Osteoblast (primary cell): ENCODE measurements at regions not wholly inside any gene's neighbourhood (a gene's known extent, or its start where the extent isn't known, plus 50 kb on each side); places are given as distances from the start of the nearest gene placed in this dataset.

ENCODE experiments used
- DNase-seq: peaks from one replicate; pipeline ENCODE4 v3.0.0; 2011; ENCODE audit warnings: low spot score, mixed read lengths; ENCODE audit not compliant: insufficient read length; ENCODE audit errors: missing footprints
- H2AFZ ChIP-seq: 2 replicates; pipeline ENCODE4 v1.6.0; 2011; ENCODE audit warnings: mild to moderate bottlenecking, low read length
- H3K27ac ChIP-seq: 2 replicates; pipeline ENCODE4 v1.5.1; 2011; ENCODE audit warnings: mild to moderate bottlenecking, low read depth, low read length, moderate library complexity
- H3K27me3 ChIP-seq: 2 replicates; pipeline ENCODE4 v1.6.0; 2012; ENCODE audit warnings: mild to moderate bottlenecking, control low read depth, inconsistent platforms, low read length, moderate library complexity; ENCODE audit not compliant: insufficient read depth
- H3K36me3 ChIP-seq: 2 replicates; pipeline ENCODE4 v1.5.1; 2011; ENCODE audit warnings: mild to moderate bottlenecking, low read length, control low read depth, moderate library complexity; ENCODE audit not compliant: insufficient read depth
- H3K4me1 ChIP-seq: 2 replicates; pipeline ENCODE4 v1.5.1; 2011; ENCODE audit warnings: mild to moderate bottlenecking, low read length, control low read depth, moderate library complexity; ENCODE audit not compliant: insufficient read depth
- H3K4me2 ChIP-seq: 2 replicates; pipeline ENCODE4 v1.6.0; 2011; ENCODE audit warnings: mild to moderate bottlenecking, low read length; ENCODE audit not compliant: insufficient read depth
- H3K4me3 ChIP-seq: fragments of 200-600 bp; sonication (generic); 3 replicates; pipeline ENCODE4 v1.5.1; 2012; ENCODE audit warnings: mild to moderate bottlenecking, low read length, inconsistent platforms; ENCODE audit not compliant: insufficient read depth
- H3K79me2 ChIP-seq: 2 replicates; pipeline ENCODE4 v1.6.0; 2012; ENCODE audit warnings: mild to moderate bottlenecking, low read length, control low read depth, inconsistent platforms; ENCODE audit not compliant: insufficient read depth
- H3K9me3 ChIP-seq: 2 replicates; pipeline ENCODE4 v1.5.1; 2011; ENCODE audit warnings: low read depth, low read length, control low read depth
- H4K20me1 ChIP-seq: 2 replicates; pipeline ENCODE4 v1.6.0; 2012; ENCODE audit warnings: mild to moderate bottlenecking, low read length, control low read depth; ENCODE audit not compliant: insufficient read depth
- TF ChIP-seq, protein P1 (sequence below): IDR thresholded peaks from 2 replicates; pipeline ENCODE4 v1.5.1; 2011; ENCODE audit warnings: mild to moderate bottlenecking, low read depth, low read length, moderate library complexity; ENCODE audit errors: extremely low read depth

GRCh38 chr1:79588719-79589118 is 582.2 kb upstream of the ADGRL4 start:
- H3K79me2 ChIP-seq, result no peaks in the 10 kb centered on the region
- no peak overlapping the region for H3K4me2 ChIP-seq
- TF ChIP-seq, protein P1, sequence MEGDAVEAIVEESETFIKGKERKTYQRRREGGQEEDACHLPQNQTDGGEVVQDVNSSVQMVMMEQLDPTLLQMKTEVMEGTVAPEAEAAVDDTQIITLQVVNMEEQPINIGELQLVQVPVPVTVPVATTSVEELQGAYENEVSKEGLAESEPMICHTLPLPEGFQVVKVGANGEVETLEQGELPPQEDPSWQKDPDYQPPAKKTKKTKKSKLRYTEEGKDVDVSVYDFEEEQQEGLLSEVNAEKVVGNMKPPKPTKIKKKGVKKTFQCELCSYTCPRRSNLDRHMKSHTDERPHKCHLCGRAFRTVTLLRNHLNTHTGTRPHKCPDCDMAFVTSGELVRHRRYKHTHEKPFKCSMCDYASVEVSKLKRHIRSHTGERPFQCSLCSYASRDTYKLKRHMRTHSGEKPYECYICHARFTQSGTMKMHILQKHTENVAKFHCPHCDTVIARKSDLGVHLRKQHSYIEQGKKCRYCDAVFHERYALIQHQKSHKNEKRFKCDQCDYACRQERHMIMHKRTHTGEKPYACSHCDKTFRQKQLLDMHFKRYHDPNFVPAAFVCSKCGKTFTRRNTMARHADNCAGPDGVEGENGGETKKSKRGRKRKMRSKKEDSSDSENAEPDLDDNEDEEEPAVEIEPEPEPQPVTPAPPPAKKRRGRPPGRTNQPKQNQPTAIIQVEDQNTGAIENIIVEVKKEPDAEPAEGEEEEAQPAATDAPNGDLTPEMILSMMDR, result no peak
- H3K27me3 ChIP-seq, result no peaks in the 10 kb centered on the region
- H4K20me1 ChIP-seq, result no peaks in the 10 kb centered on the region
- H3K36me3 ChIP-seq, result no peaks in the 10 kb centered on the region
- no peaks in the 10 kb centered on the region for H3K9me3 ChIP-seq
- DNase-seq, result no peak
- H3K4me1 ChIP-seq, result no peaks in the 10 kb centered on the region
- H2AFZ ChIP-seq, result no peak overlapping the region
- H3K27ac ChIP-seq, result no peak overlapping the region
- H3K4me3 ChIP-seq, result no peak overlapping the region

GRCh38 chr1:79587229-79587628 is 580.7 kb upstream of the ADGRL4 start:
- H3K4me3 ChIP-seq, result no peak overlapping the region
- H2AFZ ChIP-seq, result no peak overlapping the region
- DNase-seq, result no peak
- no peak overlapping the region for H3K27ac ChIP-seq
- no peak overlapping the region for H3K4me2 ChIP-seq
- H3K36me3 ChIP-seq, result no peaks in the 10 kb centered on the region
- no peaks in the 10 kb centered on the region for H3K4me1 ChIP-seq
- TF ChIP-seq, protein P1, result no peak
- H3K9me3 ChIP-seq, result no peaks in the 10 kb centered on the region
- H3K27me3 ChIP-seq, result no peaks in the 10 kb centered on the region
- H3K79me2 ChIP-seq, result no peaks in the 10 kb centered on the region
- H4K20me1 ChIP-seq, result no peaks in the 10 kb centered on the region

DNA sequence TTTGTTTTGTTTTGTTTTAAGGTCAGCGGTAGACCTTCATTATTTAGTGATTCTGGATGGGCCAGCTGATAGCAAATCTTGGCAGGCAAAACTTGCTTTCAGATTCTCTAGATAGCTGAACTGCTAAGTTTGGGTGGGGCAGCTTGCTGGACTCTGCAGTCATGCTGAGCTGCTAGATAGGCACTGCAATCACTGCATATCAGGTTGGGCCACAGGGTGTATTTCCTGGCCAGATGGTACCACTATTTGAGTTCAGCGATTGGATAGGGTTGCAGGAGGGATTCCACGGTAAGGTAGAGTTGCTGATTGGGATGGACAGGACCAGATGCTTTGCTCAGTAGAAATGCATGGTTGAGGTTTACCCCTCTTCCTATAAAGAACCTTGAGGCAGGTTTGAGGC is 579.3 kb upstream of the ADGRL4 start:
- Histone ChIP-seq H3K4me2 (no peak overlapping the region), H2AFZ (no peak overlapping the region), H3K27ac (no peak overlapping the region), H3K9me3 (no peaks in the 10 kb centered on the region), H3K27me3 (no peaks in the 10 kb centered on the region), H3K79me2 (no peaks in the 10 kb centered on the region), H3K4me1 (no peaks in the 10 kb centered on the region), H3K36me3 (no peaks in the 10 kb centered on the region), H3K4me3 (no peak overlapping the region), H4K20me1 (no peaks in the 10 kb centered on the region)
- TF ChIP-seq, protein P1, result no peak
- no peak for DNase-seq

GRCh38 chr1:79575424-79575823 is 568.9 kb upstream of the ADGRL4 start:
- no peak for DNase-seq
- H3K9me3 ChIP-seq, result no peaks in the 10 kb centered on the region
- H3K4me3 ChIP-seq, result no peak overlapping the region
- no peaks in the 10 kb centered on the region for H3K79me2 ChIP-seq
- H3K27ac ChIP-seq, result no peak overlapping the region
- H3K4me2 ChIP-seq, result no peak overlapping the region
- TF ChIP-seq, protein P1, result no peak
- H4K20me1 ChIP-seq, result no peaks in the 10 kb centered on the region
- no peaks in the 10 kb centered on the region for H3K27me3 ChIP-seq
- H3K36me3 ChIP-seq, result no peaks in the 10 kb centered on the region
- H3K4me1 ChIP-seq, result no peaks in the 10 kb centered on the region
- no peak overlapping the region for H2AFZ ChIP-seq
